Calu3 (cell line): ENCODE measurements at regions not wholly inside any gene's neighbourhood (a gene's known extent, or its start where the extent isn't known, plus 50 kb on each side); places are given as distances from the start of the nearest gene placed in this dataset.

ENCODE experiments used
- BruUV-seq: library from RNA; stranded (reverse); fragments of 400-500 nt; replicated peaks from 2 replicates; lab custom pipeline; 2021; lab: Mats Ljungman, UMichigan
- CTCF ChIA-PET: fragments of 300-600 bp; sonication (Branson Sonifier 250); formaldehyde crosslinking; loops from one replicate; lab custom pipeline; 2022; ENCODE audit warnings: antibody characterized with exemption; lab: Charles Lee
- DNase-seq: peaks from one replicate; pipeline ENCODE4 v3.0.0; 2022
- H3K27ac Mint-ChIP-seq: one replicate; pipeline ENCODE4 v1.8.0; 2022; ENCODE audit warnings: mixed read lengths; ENCODE audit not compliant: unreplicated experiment
- H3K27me3 Mint-ChIP-seq: one replicate; pipeline ENCODE4 v1.8.0; 2022; ENCODE audit warnings: mixed read lengths; ENCODE audit not compliant: unreplicated experiment
- H3K36me3 Mint-ChIP-seq: one replicate; pipeline ENCODE4 v1.8.0; 2022; ENCODE audit warnings: mild to moderate bottlenecking, moderate library complexity, mixed read lengths; ENCODE audit not compliant: insufficient read depth, unreplicated experiment
- H3K4me1 Mint-ChIP-seq: one replicate; pipeline ENCODE4 v1.8.0; 2022; ENCODE audit warnings: mild to moderate bottlenecking, low read depth, mixed read lengths; ENCODE audit not compliant: unreplicated experiment
- H3K4me3 Mint-ChIP-seq: one replicate; pipeline ENCODE4 v1.8.0; 2022; ENCODE audit warnings: mild to moderate bottlenecking, low read depth, moderate library complexity, mixed read lengths; ENCODE audit not compliant: unreplicated experiment
- H3K9me3 Mint-ChIP-seq: one replicate; pipeline ENCODE4 v1.8.0; 2022; ENCODE audit warnings: low read depth, mixed read lengths; ENCODE audit not compliant: unreplicated experiment
- CTCF ChIP-seq: fragments of 200-600 bp; IDR thresholded peaks from one replicate; pipeline ENCODE4 v1.8.0; 2022; ENCODE audit warnings: antibody characterized with exemption; ENCODE audit not compliant: unreplicated experiment
- intact Hi-C: fragments of 100-400 bp; cut with micrococcal nuclease; formaldehyde crosslinking; loops from one replicate; pipeline ENCODE4 v1.10.0; 2022; ENCODE audit not compliant: unreplicated experiment

GRCh38 chr6:48714699-48715098, 603.7 kb upstream of the PTCHD4 start:
- no peaks in the 10 kb centered on the region for H3K36me3 Mint-ChIP-seq
- DNase-seq = no peak
- intact Hi-C loops = no loop called here
- no peak overlapping the region for H3K4me3 Mint-ChIP-seq
- TF ChIP-seq CTCF = no peak
- H3K27ac Mint-ChIP-seq = no peak overlapping the region
- CTCF ChIA-PET = no interaction called here
- no peaks in the 10 kb centered on the region for H3K27me3 Mint-ChIP-seq
- no peaks in the 10 kb centered on the region for H3K4me1 Mint-ChIP-seq
- peaks cover 2% of the 10 kb centered on the region for H3K9me3 Mint-ChIP-seq
- BruUV-seq = no TSS peak

GRCh38 chr6:48714250-48714649, 603.3 kb upstream of the PTCHD4 start:
- H3K4me3 Mint-ChIP-seq = no peak overlapping the region
- no TSS peak for BruUV-seq
- H3K27ac Mint-ChIP-seq = no peak overlapping the region
- H3K4me1 Mint-ChIP-seq = no peaks in the 10 kb centered on the region
- no peak for DNase-seq
- intact Hi-C loops = no loop called here
- H3K27me3 Mint-ChIP-seq = no peaks in the 10 kb centered on the region
- CTCF ChIA-PET = interaction anchor here (1.0 kb wide), 1 partner anchor 14 kb away, joined by 4 read pairs; no protein-coding TSS in a partner anchor
- H3K9me3 Mint-ChIP-seq = no peaks in the 10 kb centered on the region
- TF ChIP-seq CTCF = no peak
- no peaks in the 10 kb centered on the region for H3K36me3 Mint-ChIP-seq

GRCh38 chr6:48713612-48714011, 602.6 kb upstream of the PTCHD4 start:
- no peak for TF ChIP-seq CTCF
- no peak for DNase-seq
- no peaks in the 10 kb centered on the region for H3K9me3 Mint-ChIP-seq
- H3K4me3 Mint-ChIP-seq = no peak overlapping the region
- no peaks in the 10 kb centered on the region for H3K36me3 Mint-ChIP-seq
- CTCF ChIA-PET = interaction anchor here (1.0 kb wide), 1 partner anchor 13 kb away, joined by 4 read pairs; no protein-coding TSS in a partner anchor
- no peak overlapping the region for H3K27ac Mint-ChIP-seq
- H3K4me1 Mint-ChIP-seq = no peaks in the 10 kb centered on the region
- intact Hi-C loops = no loop called here
- no peaks in the 10 kb centered on the region for H3K27me3 Mint-ChIP-seq
- BruUV-seq = no TSS peak

- Mint-ChIP-seq H3K4me3 (no peak overlapping the region), H3K27ac (no peak overlapping the region), H3K27me3 (no peaks in the 10 kb centered on the region), H3K9me3 (peaks cover 7% of the 10 kb centered on the region), H3K4me1 (no peaks in the 10 kb centered on the region), H3K36me3 (no peaks in the 10 kb centered on the region)
- intact Hi-C loops = no loop called here
- no TSS peak for BruUV-seq
- CTCF ChIA-PET = no interaction called here
- TF ChIP-seq CTCF = no peak
- DNase-seq = no peak
Observed at GRCh38 chr6:48706310-48706709, 595.3 kb upstream of the PTCHD4 start.
